ENCODE measurements at regions not wholly inside any gene's neighbourhood (a gene's known extent, or its start where the extent isn't known, plus 50 kb on each side); places are given as distances from the start of the nearest gene placed in this dataset.

GRCh38 chr12:98073610-98074009 is 441.8 kb upstream of the TMPO start:
- no peak for DNase-seq

GRCh38 chr12:98074286-98074685 is 441.1 kb upstream of the TMPO start:
- no peak for DNase-seq

GRCh38 chr12:98084391-98084790 is 431.0 kb upstream of the TMPO start:
- DNase-seq, result no peak

- no peak for DNase-seq
These were observed 430.2 kb upstream of the TMPO start for GRCh38 chr12:98085046-98085755.

- DNase-seq, result no peak
These were observed 424.7 kb upstream of the TMPO start for GRCh38 chr12:98090731-98091130.

- DNase-seq, result no peak
These were observed 419.0 kb upstream of the TMPO start for GRCh38 chr12:98096436-98096835.

GRCh38 chr12:98106031-98106683 is 409.2 kb upstream of the TMPO start:
- DNase-seq, result no peak

GRCh38 chr12:98109266-98109665 is 406.1 kb upstream of the TMPO start:
- no peak for DNase-seq

- DNase-seq, result no peak
These were observed 404.9 kb upstream of the TMPO start for GRCh38 chr12:98110536-98110935.

- DNase-seq, result no peak
These were observed 401.8 kb upstream of the TMPO start for GRCh38 chr12:98113548-98113947.

GRCh38 chr12:98121963-98122362 is 393.4 kb upstream of the TMPO start:
- no peak for DNase-seq

GRCh38 chr12:98123021-98123461 is 392.3 kb upstream of the TMPO start:
- DNase-seq, result no peak

GRCh38 chr12:98126637-98127335 is 388.6 kb upstream of the TMPO start:
- no peak for DNase-seq

GRCh38 chr12:98127336-98127679 is 388.1 kb upstream of the TMPO start:
- no peak for DNase-seq

- no peak for DNase-seq
These were observed 387.5 kb upstream of the TMPO start for GRCh38 chr12:98127854-98128253.

- DNase-seq, result no peak
These were observed 378.8 kb upstream of the TMPO start for GRCh38 chr12:98136544-98136943.

- no peak for DNase-seq
These were observed 378.1 kb upstream of the TMPO start for GRCh38 chr12:98137278-98137677.

GRCh38 chr12:98144953-98145352 is 370.4 kb upstream of the TMPO start:
- no peak for DNase-seq

- no peak for DNase-seq
These were observed 369.3 kb upstream of the TMPO start for GRCh38 chr12:98146043-98146442.

GRCh38 chr12:98146487-98146886 is 368.9 kb upstream of the TMPO start:
- no peak for DNase-seq

GRCh38 chr12:98149270-98149669 is 366.1 kb upstream of the TMPO start:
- no peak for DNase-seq

- no peak for DNase-seq
These were observed 365.6 kb upstream of the TMPO start for GRCh38 chr12:98149691-98150210.

- DNase-seq, result no peak
These were observed 364.2 kb upstream of the TMPO start for GRCh38 chr12:98151105-98151590.

GRCh38 chr12:98151984-98152383 is 363.4 kb upstream of the TMPO start:
- no peak for DNase-seq
